GM19035 (cell line): ENCODE measurements at regions not wholly inside any gene's neighbourhood (a gene's known extent, or its start where the extent isn't known, plus 50 kb on each side); places are given as distances from the start of the nearest gene placed in this dataset.
"Not testable (repeated sequence)": the region's sequence is repeated elsewhere in the genome, so short reads cannot be mapped to it uniquely, and the experiment has no call there.

Experiments
- ATAC-seq: cut with Tn5 transposase; IDR thresholded peaks from one replicate; pipeline ENCODE4 v1.9.1; 2021; ENCODE audit not compliant: unreplicated experiment

DNA sequence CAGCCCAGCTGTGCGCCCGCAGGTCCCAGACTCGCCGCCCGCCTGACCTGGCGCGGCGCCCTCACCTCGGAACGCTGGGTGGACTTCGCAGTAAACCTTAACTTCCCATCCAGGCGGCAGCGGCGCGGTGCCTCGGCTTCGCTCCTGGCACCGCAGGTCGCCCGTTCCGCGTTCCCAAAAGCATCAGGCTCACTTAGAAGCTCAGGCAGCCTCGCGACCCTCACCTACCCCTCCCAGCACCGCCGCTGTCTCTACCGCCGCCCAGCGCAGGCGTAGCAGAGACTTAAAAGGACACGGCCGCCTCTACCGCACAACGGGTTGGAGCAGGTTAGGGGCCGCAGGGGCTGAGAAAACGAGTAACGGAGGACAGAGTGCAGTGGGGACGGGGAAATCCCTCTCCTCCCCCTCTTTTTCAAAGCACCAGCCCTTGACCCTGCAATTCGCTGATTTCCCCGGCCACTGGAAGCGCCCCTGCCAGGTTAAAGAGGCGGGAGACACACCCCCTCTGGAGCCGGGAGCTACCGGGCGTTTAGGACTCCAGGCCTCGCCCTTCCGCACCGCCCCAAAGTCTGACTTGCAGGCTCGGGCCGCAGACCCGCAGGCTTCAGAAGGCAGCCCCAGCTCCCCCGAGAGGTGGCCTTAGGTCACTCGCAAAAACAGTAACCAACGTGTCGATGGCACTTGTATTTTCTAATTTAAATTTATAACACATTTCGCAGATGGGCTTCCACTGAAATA is 328.5 kb downstream of the FAM72C start:
- ATAC-seq, result no peak

DNA sequence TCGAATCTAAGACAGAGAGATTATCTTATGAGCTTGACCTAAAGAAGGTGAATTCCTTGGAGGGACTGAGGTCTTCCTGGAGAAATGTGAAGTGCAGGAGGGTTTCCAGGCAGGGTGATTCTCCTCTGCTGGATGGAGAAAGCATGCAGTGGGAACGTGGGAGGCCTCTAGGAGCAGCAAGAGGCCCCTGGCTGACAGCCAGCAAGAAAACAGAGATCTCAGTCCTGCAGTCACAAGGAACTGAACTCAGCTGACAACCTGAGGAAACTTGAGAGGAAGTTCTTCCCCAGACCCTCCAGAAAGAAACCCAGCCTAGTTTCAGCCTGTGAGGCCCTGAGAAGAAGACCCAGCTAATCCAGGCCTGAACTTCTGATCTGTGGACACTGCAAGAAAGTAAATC is 345.9 kb downstream of the FAM72C start:
- ATAC-seq, result no peak

DNA sequence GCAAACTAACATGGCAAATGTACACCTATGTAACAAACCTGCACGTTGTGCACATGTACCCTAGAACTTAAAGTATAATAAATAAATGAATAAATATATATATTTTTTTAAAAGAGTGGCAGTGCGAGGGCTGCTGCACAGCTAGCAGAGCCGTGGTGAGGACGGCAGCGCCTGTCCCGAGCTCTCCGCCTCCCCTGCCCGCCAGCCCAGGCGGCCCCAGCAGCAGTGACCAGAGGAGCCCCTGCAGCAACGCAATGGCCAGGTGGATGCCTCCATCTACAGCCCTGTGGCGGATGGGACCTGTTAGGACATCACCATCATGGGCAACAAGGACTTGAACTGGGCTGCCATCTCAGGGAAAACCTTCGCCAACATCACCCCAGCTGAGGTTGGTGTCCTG is 351.9 kb downstream of the FAM72C start:
- no peak for ATAC-seq

DNA sequence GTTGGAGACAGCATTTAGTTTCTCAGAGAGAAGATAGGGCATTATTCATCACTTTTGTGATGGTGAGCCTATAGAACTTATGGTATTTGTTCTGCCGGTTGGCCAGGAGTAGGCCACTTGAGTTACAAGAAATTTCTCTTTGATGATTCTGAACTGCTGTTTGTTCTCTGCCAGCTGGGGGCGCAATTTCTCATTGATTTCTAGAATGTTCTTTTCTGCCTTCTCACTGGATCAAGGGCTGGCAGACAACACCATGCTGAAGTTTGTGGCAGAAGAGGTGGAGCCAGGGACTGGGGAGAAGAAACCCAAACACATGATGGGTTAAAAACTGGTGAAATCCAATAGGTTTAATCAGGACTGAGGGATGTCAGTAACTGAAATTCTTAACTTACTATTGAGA is 360.6 kb downstream of the FAM72C start:
- no peak for ATAC-seq

DNA sequence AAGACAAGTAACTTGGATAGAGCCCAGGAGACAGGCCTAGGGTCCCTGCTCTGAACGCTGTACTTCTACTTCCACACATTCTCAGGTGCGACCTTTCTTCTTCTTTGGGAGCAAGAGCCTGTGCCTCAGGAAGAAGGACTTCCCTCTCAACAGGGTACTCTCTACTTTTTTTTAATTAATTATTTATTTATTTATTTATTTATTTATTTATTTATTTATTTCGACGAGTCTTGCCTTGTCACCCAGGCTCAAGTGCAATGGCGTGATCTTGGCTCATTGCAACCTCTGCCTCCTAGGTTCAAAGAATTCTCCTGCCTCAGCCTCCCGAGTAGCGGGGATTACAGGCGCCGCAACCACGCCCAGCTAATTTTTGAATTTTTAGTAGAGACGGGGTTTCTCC is 361.6 kb downstream of the FAM72C start:
- no peak for ATAC-seq

DNA sequence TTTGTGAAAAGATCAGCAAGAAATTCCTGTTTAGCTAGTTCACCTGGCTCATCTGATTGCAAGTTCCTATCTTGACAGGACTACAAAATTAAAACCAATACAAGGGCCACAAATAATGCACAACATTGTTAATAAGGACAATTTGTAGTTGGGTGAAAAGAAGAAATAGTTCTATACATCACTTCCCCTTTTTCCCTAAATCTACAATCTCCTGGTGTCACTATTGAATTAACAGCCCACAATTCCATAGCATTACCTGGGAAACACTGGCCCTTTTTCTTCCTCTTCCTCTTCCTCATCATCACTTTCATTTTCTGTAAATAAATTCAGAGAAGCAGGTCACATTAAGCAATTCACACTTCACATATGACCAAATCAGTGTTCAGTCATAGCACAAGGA is 366.9 kb downstream of the FAM72C start:
- no peak for ATAC-seq

DNA sequence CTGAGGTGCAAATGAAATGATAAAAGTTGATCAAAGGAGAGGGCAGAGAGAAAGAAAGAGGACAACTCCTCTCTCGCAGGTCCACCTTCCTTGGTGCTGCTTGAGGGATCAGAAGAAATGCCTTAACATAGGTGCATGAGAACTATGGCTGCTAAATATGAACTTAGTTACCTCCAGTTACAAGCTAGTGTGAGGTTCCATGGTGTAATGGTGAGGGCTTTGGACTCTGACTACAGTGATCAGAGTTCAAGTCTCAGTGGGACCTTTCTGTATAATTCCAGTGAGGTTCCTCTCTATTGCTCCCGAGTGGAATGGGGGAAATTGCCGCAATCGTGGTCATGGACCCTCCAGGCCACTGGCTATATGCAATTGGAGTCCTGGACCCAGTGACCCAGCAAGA is 387.3 kb downstream of the FAM72C start:
- no peak for ATAC-seq

DNA sequence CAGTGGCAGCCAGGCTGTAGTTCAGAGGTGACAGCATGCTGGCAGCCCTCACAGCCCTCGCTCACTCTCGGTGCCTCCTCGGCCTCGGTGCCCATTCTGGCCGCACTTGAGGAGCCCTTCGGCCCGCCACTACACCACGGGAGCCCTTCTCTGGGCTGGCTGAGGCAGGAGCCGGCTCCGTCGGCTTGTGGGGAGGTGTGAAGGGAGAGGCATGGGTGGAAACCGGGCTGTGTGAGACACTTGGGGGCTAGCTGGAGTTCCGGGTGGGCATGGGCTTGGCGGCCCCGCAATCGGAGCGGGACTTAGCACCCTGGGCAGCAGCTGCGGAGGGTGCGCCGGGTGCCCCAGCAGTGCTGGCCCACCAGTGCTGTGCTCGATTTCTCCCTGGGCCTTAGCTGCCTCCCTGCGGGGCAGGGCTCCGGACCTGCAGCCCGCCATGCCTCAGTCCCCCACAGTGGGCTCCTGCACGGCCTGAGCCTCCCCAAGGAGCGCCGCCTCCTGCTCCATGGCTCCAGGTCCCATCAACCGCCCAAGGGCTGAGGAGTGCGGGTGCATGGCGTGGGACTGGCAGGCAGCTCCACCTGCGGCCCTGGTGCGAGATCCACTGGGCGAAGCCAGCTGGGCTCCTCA is 396.8 kb downstream of the FAM72C start:
- ATAC-seq, result no peak

DNA sequence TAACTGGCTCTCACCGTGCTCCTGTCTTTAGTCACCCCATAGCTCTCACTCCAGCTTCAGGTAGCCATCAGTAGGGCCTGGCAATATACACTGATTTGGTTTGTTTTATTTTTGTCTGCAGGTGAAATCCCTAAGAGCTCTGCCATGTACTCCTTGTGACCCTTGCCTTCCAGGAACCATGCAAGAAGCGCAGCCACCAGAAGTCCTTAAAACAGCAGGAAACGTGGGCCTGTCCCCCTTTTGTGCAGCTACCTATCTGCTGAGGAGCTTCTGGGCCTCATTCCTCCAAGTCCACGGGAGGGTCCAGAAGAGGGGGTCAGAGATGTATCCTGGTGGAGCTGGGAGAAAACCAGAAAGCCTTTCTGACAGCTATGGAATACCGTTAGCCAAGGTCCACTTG is 399.1 kb downstream of the FAM72C start:
- not testable (repeated sequence) for ATAC-seq

DNA sequence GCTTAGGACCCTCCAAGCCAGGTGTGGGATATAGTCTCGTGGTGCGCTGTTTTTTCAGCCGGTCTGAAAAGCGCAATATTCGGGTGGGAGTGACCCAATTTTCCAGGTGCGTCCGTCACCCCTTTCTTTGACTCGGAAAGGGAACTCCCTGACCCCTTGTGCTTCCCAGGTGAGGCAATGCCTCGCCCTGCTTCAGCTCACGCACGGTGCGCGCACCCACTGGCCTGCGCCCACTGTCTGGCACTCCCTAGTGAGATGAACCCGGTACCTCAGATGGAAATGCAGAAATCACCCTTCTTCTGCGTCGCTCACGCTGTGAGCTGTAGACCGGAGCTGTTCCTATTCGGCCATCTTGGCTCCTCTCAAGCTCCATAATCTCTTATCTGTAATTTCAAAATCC is 408.0 kb downstream of the FAM72C start:
- not testable (repeated sequence) for ATAC-seq

DNA sequence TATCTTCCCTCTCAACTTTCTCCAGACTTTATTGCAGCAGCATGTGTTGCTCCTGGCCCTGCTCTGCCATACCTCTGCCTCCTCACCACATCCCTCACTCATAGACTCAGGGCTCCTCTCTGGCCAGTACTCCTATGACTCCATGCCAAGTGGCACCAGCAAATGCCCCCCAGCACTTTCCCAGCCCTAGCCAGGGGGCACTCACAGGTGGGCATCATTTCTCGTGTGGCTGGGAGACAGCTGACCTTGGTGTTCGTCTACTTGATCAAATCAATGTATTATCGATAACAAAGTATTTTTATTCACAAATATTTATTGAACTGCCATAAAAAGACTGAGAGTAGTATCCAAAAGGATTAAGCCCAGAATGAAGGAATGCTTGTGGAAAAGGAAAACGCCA is 418.2 kb downstream of the FAM72C start:
- no peak for ATAC-seq

DNA sequence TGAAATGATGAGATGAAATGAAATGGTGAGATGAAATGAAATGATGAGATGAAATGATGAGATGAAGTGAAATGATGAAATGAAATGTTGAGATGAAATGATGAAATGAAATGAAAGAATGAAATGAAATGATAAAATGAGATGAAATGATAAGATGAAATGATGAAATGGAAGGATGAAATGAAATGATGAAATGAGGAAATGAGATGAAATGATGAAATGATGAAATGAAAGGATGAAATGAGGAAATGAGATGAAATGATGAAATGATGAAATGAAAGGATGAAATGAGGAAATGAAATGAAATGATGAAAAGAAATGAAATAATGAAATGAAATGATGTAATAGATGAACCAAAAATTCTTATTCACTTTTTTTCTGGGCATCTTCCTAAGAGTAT is 467.1 kb downstream of the FAM72C start:
- ATAC-seq, result not testable (repeated sequence)

DNA sequence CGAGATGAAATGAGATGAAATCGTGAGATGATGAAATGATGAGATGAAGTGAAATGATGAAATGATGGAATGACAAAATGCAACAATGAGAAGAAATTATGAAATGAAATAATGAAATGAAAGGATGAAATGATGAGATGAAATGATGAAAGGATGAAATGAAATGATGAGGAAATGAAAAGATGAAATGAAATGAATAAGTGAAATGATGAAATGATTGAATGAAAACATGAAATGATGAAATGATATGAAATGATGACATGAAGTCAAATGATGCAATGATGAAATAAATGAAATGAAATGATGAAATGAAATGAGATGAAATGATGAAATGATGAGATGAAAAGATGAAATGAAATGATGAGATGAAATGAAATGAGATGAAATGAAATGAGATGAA is 467.7 kb downstream of the FAM72C start:
- ATAC-seq, result not testable (repeated sequence)

DNA sequence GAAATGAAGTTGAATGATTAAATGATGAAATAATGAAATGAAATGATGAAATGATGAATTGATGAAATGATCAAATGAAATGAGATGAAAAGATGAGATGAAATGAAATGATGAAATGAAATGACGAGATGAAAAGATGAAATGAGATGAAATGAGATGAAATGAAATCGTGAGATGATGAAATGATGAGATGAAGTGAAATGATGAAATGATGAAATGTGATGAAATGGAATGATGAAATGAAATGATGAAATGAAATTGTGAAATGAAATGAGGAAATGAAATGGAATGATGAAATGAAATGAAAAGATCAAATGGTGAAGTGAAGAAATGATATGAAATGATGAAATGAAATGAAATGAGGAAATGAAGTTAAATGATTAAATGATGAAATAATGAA is 468.7 kb downstream of the FAM72C start:
- not testable (repeated sequence) for ATAC-seq

DNA sequence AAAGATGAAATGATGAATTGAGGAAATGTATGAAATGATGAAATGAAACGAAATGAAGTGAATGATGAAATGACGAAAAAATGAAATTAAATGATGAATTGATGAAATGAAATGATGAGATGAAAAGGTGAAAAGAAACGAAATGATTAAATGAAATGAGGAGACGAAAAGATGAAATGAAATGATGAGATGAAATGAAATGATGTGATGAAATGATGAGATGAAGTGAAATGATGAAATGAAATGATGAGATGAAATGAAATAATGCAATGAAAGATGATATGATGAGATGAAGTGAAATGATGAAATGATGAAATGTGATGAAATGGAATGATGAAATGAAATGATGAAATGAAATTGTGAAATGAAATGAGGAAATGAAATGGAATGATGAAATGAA is 469.7 kb downstream of the FAM72C start:
- ATAC-seq, result not testable (repeated sequence)

DNA sequence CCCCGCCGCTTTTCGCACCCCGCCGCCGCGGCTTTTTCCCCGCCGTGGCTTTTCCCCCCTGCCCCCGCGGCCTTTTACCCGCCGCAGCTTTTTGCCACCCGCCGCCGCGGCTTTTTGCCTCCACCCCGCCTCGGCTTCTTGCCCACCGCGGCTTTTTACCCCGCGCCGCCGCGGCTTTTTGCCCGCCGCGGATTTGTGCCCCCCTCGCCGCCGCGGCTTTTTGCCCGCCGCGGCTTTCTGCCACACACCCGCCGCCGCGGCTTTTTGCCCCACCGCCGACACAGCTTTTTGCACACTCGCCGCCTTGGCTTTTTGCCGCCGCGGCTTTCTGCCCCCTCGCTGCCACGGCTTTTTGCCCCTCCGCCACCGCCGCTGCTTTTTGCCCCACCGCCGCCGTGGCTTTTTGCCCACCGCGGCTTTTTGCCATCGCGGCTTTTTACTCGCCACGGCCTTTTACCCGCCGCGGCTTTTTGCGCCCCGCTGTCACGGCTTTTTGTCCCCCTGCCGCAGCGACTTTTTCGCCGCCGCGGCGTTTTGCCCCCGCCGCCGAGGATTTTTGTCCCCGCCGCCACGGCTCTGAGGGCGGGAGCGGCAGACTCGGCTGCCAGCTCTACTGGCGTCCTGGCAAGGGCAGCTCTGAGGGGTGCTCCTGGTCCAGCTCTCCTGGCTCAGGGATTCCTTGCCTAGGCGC is 473.6 kb downstream of the FAM72C start:
- not testable (repeated sequence) for ATAC-seq

DNA sequence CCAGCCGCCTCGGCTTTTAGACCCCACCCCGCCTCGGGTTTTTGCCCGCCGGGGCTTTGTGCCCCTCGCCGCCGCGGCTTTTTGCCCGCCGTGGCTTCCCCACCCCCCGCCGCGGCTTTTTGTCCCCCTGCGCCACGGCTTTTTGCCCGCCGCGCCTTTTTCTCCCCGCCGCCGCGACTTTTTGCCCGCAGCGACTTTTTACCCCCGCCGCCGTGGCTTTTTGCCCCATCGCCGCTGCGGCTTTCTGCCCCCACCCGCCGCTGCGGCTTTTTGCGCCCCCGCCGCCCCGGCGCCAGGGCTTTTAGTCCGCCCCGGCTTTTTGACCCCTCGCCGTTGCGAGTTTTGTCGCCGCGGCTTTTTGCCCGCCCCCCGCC is 474.4 kb downstream of the FAM72C start:
- no peak for ATAC-seq

DNA sequence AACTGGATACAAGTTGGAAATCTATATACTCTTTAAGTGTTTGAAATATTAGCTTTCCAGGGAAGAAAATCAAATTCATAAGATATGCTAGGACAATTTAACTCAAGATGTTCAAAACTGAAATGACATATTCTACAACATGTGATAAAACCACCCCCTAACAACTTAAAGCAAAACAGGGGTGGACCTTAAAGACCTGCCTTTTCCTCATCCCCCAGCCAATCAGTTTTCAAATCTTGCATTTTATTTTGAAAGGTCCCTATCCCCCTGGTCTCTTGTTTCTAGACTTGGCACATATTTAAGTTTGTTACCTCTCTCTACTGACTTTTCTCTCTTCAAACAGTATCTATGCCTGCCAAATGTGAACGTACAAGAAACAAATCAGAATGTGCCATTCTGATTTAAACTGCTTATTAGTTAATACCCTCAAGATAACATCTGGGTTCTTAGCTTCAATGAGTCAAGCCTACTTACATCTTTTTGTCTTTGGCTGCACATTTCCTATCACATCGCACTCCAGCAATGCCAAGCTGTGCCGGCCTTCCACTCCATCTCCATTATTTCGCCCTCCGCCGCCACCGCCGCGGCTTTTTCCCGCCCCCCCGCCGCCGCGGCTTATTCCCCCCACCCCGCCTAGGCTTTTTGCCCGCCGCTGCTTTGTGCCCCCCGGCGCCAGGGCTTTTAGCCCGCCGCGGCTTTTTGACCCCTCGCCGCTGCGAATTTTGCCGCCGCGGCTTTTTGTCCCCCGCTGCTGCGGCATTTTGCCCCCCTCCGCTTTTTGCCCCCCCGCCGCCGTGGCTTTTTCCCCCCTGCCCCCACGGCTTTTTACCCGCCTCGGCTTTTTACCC is 475.0 kb downstream of the FAM72C start:
- not testable (repeated sequence) for ATAC-seq
